DND-41 (cell line): ENCODE measurements at regions not wholly inside any gene's neighbourhood (a gene's known extent, or its start where the extent isn't known, plus 50 kb on each side); places are given as distances from the start of the nearest gene placed in this dataset.

ENCODE experiments used
- ATAC-seq: fragments of 200-7000 bp; cut with Tn5 transposase; 3 replicates; pipeline ENCODE4 v1.9.1; 2021; ENCODE audit warnings: low read depth; ENCODE audit not compliant: insufficient read depth
- DNase-seq: peaks from one replicate; pipeline ENCODE4 v3.0.0-alpha.2; 2020
- H2AFZ ChIP-seq: 2 replicates; pipeline ENCODE4 v1.6.0; 2012; ENCODE audit warnings: low read depth, low read length
- H3K27ac ChIP-seq: 2 replicates; pipeline ENCODE4 v1.5.1; 2012; ENCODE audit warnings: low read length, inconsistent platforms
- H3K27me3 ChIP-seq: fragments of 200-600 bp; sonication (generic); 2 replicates; pipeline ENCODE4 v1.6.0; 2012; ENCODE audit warnings: low read length, mild to moderate bottlenecking, inconsistent platforms; ENCODE audit not compliant: insufficient read depth, poor library complexity
- H3K36me3 ChIP-seq: 2 replicates; pipeline ENCODE4 v1.5.1; 2012; ENCODE audit warnings: low read length, inconsistent platforms; ENCODE audit not compliant: insufficient read depth
- H3K4me1 ChIP-seq: 2 replicates; pipeline ENCODE4 v1.5.1; 2012; ENCODE audit warnings: mild to moderate bottlenecking, low read length; ENCODE audit not compliant: insufficient read depth
- H3K4me2 ChIP-seq: 2 replicates; pipeline ENCODE4 v1.6.0; 2012; ENCODE audit warnings: mild to moderate bottlenecking, moderate library complexity, low read length, inconsistent platforms; ENCODE audit not compliant: insufficient read depth
- H3K4me3 ChIP-seq, 2 experiments: fragments of 200-600 bp in 1 of 2; shearing (Covaris generic) in 1 of 2; 2 replicates each; pipeline ENCODE4 v1.5.1; 2012 to 2016; ENCODE audit warnings: inconsistent platforms in 2 of 2, low read length in 2 of 2, mild to moderate bottlenecking in 2 of 2, low read depth in 1 of 2, moderate library complexity in 1 of 2
- H3K79me2 ChIP-seq: 2 replicates; pipeline ENCODE4 v1.6.0; 2012; ENCODE audit warnings: low read length, inconsistent platforms; ENCODE audit not compliant: insufficient read depth
- H3K9ac ChIP-seq: 2 replicates; pipeline ENCODE4 v1.6.0; 2012; ENCODE audit warnings: low read depth, mild to moderate bottlenecking, inconsistent platforms, low read length, moderate library complexity
- H3K9me3 ChIP-seq: 2 replicates; pipeline ENCODE4 v1.5.1; 2012; ENCODE audit warnings: low read length, moderate library complexity, mild to moderate bottlenecking, inconsistent platforms; ENCODE audit not compliant: insufficient read depth, severe bottlenecking
- H4K20me1 ChIP-seq: 2 replicates; pipeline ENCODE4 v1.6.0; 2012; ENCODE audit warnings: low read length; ENCODE audit not compliant: insufficient read depth
- EZH2 ChIP-seq: IDR thresholded peaks from 3 replicates; pipeline ENCODE4 v1.6.1; 2012; ENCODE audit warnings: borderline replicate concordance, low read depth, mild to moderate bottlenecking, moderate library complexity, low read length, inconsistent platforms; ENCODE audit not compliant: severe bottlenecking
- TF ChIP-seq, protein P1 (sequence below): IDR thresholded peaks from 2 replicates; pipeline ENCODE4 v1.5.1; 2012; ENCODE audit warnings: borderline replicate concordance, low read length, moderate library complexity, mild to moderate bottlenecking; ENCODE audit not compliant: poor library complexity, severe bottlenecking; ENCODE audit errors: extremely low read depth

DNA sequence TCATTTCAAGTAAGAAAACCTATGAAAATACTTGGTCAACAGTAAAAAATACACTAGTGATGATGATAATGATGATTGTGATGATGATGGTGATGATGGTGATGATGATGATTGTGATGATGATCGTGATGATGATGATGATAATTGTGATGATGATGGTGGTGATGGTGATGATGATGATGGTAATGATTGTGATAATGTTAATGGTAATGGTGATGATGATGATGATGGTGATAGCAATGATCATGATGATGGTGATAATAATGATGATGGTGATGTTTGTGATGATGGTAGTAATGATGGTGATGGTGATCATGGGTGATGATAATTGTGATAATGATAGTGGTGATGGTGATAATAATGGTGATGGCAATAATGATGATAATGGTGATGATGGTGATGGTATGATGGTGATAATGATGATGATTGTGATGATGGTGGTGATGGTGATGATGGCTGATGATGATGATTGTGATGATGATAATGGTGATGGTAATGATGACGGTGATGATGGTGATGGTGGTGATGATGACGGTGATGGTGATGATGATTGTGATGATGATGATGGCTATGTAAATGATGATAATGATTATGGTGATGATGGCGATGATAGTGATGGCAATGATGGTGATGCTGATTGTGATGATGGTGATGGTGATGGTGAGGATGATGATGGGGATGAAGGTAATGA lies 62.1 kb downstream of the VCX3A start:
- Histone ChIP-seq H3K4me3 (no peak overlapping the region), H3K4me2 (no peak overlapping the region), H3K36me3 (no peaks in the 10 kb centered on the region), H3K4me1 (no peaks in the 10 kb centered on the region), H3K27me3 (no peaks in the 10 kb centered on the region), H4K20me1 (no peaks in the 10 kb centered on the region), H3K9ac (no peak overlapping the region), H2AFZ (no peak overlapping the region), H3K79me2 (no peaks in the 10 kb centered on the region), H3K9me3 (no peaks in the 10 kb centered on the region), H3K27ac (no peak overlapping the region)
- ATAC-seq (no peak), DNase-seq (no peak)
- TF ChIP-seq, protein P1, sequence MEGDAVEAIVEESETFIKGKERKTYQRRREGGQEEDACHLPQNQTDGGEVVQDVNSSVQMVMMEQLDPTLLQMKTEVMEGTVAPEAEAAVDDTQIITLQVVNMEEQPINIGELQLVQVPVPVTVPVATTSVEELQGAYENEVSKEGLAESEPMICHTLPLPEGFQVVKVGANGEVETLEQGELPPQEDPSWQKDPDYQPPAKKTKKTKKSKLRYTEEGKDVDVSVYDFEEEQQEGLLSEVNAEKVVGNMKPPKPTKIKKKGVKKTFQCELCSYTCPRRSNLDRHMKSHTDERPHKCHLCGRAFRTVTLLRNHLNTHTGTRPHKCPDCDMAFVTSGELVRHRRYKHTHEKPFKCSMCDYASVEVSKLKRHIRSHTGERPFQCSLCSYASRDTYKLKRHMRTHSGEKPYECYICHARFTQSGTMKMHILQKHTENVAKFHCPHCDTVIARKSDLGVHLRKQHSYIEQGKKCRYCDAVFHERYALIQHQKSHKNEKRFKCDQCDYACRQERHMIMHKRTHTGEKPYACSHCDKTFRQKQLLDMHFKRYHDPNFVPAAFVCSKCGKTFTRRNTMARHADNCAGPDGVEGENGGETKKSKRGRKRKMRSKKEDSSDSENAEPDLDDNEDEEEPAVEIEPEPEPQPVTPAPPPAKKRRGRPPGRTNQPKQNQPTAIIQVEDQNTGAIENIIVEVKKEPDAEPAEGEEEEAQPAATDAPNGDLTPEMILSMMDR, result no peak
- no peak for TF ChIP-seq EZH2

DNA sequence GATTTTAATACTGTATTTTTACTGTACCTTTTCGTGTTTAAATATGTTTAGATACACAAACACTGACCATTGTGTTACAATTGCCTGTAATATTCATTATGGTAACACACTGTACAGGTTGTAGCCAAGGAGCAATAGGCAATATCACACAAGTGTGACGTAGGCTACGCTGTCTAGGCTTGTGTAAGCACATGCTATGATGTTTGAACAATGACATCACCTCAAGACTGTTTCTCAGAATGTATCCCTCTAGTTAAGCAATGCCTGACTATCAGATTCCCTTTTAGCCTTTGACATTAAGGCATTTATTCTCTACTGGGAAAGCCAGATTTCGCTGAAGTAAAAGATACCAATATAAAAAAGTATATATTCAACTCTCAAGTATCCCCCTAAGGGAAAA lies 66.2 kb downstream of the VCX3A start:
- H3K36me3 ChIP-seq, result no peaks in the 10 kb centered on the region
- H3K4me3 ChIP-seq, result no peak overlapping the region
- H3K4me1 ChIP-seq, result no peaks in the 10 kb centered on the region
- no peak overlapping the region for H3K27ac ChIP-seq
- DNase-seq, result no peak
- TF ChIP-seq EZH2, result no peak
- TF ChIP-seq, protein P1, result no peak
- H3K79me2 ChIP-seq, result no peaks in the 10 kb centered on the region
- ATAC-seq, result no peak
- no peak overlapping the region for H2AFZ ChIP-seq
- no peaks in the 10 kb centered on the region for H3K9me3 ChIP-seq
- H3K4me2 ChIP-seq, result no peak overlapping the region
- no peaks in the 10 kb centered on the region for H4K20me1 ChIP-seq
- H3K27me3 ChIP-seq, result no peaks in the 10 kb centered on the region
- no peak overlapping the region for H3K9ac ChIP-seq

DNA sequence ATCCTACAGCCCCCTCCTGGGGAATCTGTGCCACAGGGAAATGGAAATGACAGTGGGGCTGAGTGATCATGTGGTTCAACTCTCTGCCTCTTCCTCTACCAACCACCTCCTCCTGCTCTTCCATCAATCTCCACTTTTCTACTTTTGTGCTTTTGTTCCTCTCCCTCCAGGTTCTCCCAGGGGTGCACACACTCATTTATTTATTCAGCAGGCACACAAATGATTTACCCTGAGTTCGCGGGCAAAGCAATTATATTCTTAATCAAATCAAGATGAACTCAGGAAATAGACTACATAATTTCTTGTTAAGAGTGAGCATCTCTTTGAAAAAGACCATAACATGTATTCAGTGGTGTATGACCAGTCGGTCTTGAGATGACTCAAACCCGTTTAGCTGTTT lies 69.2 kb downstream of the VCX3A start:
- no peaks in the 10 kb centered on the region for H4K20me1 ChIP-seq
- no peak overlapping the region for H3K27ac ChIP-seq
- TF ChIP-seq, protein P1, result no peak
- TF ChIP-seq EZH2, result no peak
- no peak overlapping the region for H3K9ac ChIP-seq
- no peaks in the 10 kb centered on the region for H3K9me3 ChIP-seq
- peaks cover 10% of the 10 kb centered on the region; the same call in 1 of the 2 replicates for H3K4me1 ChIP-seq
- H3K36me3 ChIP-seq, result no peaks in the 10 kb centered on the region
- no peak overlapping the region for H3K4me2 ChIP-seq
- H3K79me2 ChIP-seq, result no peaks in the 10 kb centered on the region
- no peaks in the 10 kb centered on the region for H3K27me3 ChIP-seq
- no peak overlapping the region for H2AFZ ChIP-seq
- no peak overlapping the region for H3K4me3 ChIP-seq
- ATAC-seq (no peak), DNase-seq (no peak)
